ENCODE measurements at regions not wholly inside any gene's neighbourhood (a gene's known extent, or its start where the extent isn't known, plus 50 kb on each side); places are given as distances from the start of the nearest gene placed in this dataset.

GRCh38 chr7:18180685-18181084 lies 153.0 kb upstream of the PRPS1L1 start:
- H3K27ac Mint-ChIP-seq (ENCODE audit: low read depth, unreplicated experiment), result no peak overlapping the region
- no peaks in the 10 kb centered on the region for H3K4me1 Mint-ChIP-seq (ENCODE audit: insufficient read depth, unreplicated experiment)
- no peaks in the 10 kb centered on the region for H3K27me3 Mint-ChIP-seq (ENCODE audit: insufficient read depth, unreplicated experiment)
- no TSS peak for BruUV-seq (replicated peaks)
- DNase-seq (ENCODE audit: unreplicated experiment), result no peak
- ChIA-PET CTCF (no interaction called here), POLR2A (no interaction called here)
- no peaks in the 10 kb centered on the region for H3K9me3 Mint-ChIP-seq (ENCODE audit: unreplicated experiment)
- no peaks in the 10 kb centered on the region for H3K36me3 Mint-ChIP-seq (ENCODE audit: insufficient read depth, unreplicated experiment)
- no peak overlapping the region for H3K4me3 Mint-ChIP-seq (ENCODE audit: unreplicated experiment)
- intact Hi-C loops (cut with micrococcal nuclease), result no loop called here
- no peak for TF ChIP-seq CTCF (IDR thresholded peaks at IDR 0.05; ENCODE audit: unreplicated experiment)

GRCh38 chr7:18189500-18190126 lies 162.0 kb upstream of the PRPS1L1 start:
- CTCF ChIA-PET, result no interaction called here
- TF ChIP-seq CTCF (IDR thresholded peaks at IDR 0.05; ENCODE audit: unreplicated experiment), result no peak
- BruUV-seq (replicated peaks), result no TSS peak

GRCh38 chr7:18191341-18191740 lies 163.7 kb upstream of the PRPS1L1 start:
- intact Hi-C loops (cut with micrococcal nuclease), result no loop called here
- no peak for TF ChIP-seq CTCF (IDR thresholded peaks at IDR 0.05; ENCODE audit: unreplicated experiment)
- no peaks in the 10 kb centered on the region for H3K27me3 Mint-ChIP-seq (ENCODE audit: insufficient read depth, unreplicated experiment)
- H3K36me3 Mint-ChIP-seq (ENCODE audit: insufficient read depth, unreplicated experiment), result no peaks in the 10 kb centered on the region
- ChIA-PET CTCF (interaction anchor here (0.6 to 1.3 kb wide), 2 partner anchors 9 to 22 kb away, joined by 3 read pairs; no protein-coding TSS in a partner anchor), POLR2A (no interaction called here)
- no peak overlapping the region for H3K27ac Mint-ChIP-seq (ENCODE audit: low read depth, unreplicated experiment)
- peaks cover 7% of the 10 kb centered on the region for H3K9me3 Mint-ChIP-seq (ENCODE audit: unreplicated experiment)
- no peak for DNase-seq (ENCODE audit: unreplicated experiment)
- H3K4me1 Mint-ChIP-seq (ENCODE audit: insufficient read depth, unreplicated experiment), result no peaks in the 10 kb centered on the region
- no peak overlapping the region for H3K4me3 Mint-ChIP-seq (ENCODE audit: unreplicated experiment)
- BruUV-seq (replicated peaks), result no TSS peak

More at GRCh38 chr7:18189500-18190126, 162.0 kb upstream of the PRPS1L1 start:
- no peak overlapping the region for H3K4me3 Mint-ChIP-seq (ENCODE audit: unreplicated experiment)
- H3K27me3 Mint-ChIP-seq (ENCODE audit: insufficient read depth, unreplicated experiment), result no peaks in the 10 kb centered on the region
- POLR2A ChIA-PET, result no interaction called here
- intact Hi-C loops (cut with micrococcal nuclease), result no loop called here
- no peak overlapping the region for H3K27ac Mint-ChIP-seq (ENCODE audit: low read depth, unreplicated experiment)
- H3K9me3 Mint-ChIP-seq (ENCODE audit: unreplicated experiment), result peaks cover 7% of the 10 kb centered on the region
- no peak for DNase-seq (ENCODE audit: unreplicated experiment)
- H3K4me1 Mint-ChIP-seq (ENCODE audit: insufficient read depth, unreplicated experiment), result no peaks in the 10 kb centered on the region
- H3K36me3 Mint-ChIP-seq (ENCODE audit: insufficient read depth, unreplicated experiment), result no peaks in the 10 kb centered on the region

GRCh38 chr7:18191862-18192625 lies 164.4 kb upstream of the PRPS1L1 start:
- Mint-ChIP-seq H3K27me3 (ENCODE audit: insufficient read depth, unreplicated experiment) (no peaks in the 10 kb centered on the region), H3K4me1 (ENCODE audit: insufficient read depth, unreplicated experiment) (no peaks in the 10 kb centered on the region), H3K4me3 (ENCODE audit: unreplicated experiment) (no peak overlapping the region), H3K9me3 (ENCODE audit: unreplicated experiment) (peaks cover 7% of the 10 kb centered on the region), H3K36me3 (ENCODE audit: insufficient read depth, unreplicated experiment) (no peaks in the 10 kb centered on the region), H3K27ac (ENCODE audit: low read depth, unreplicated experiment) (no peak overlapping the region)
- CTCF ChIA-PET, result interaction anchor here (0.6 to 1.3 kb wide), 2 partner anchors 9 to 21 kb away, joined by 3 read pairs; no protein-coding TSS in a partner anchor
- BruUV-seq (replicated peaks), result no TSS peak
- TF ChIP-seq CTCF (IDR thresholded peaks at IDR 0.05; ENCODE audit: unreplicated experiment), result no peak
- DNase-seq (ENCODE audit: unreplicated experiment), result no peak
- intact Hi-C loops (cut with micrococcal nuclease), result no loop called here
- POLR2A ChIA-PET, result interaction anchor here (0.6 kb wide), 1 partner anchor 382 kb away, joined by 3 read pairs; no protein-coding TSS in a partner anchor
